Right lobe of liver (tissue), 4 donors: ENCODE measurements at regions not wholly inside any gene's neighbourhood (a gene's known extent, or its start where the extent isn't known, plus 50 kb on each side); places are given as distances from the start of the nearest gene placed in this dataset.

Experiments
- POLR2A ChIP-seq: fragments of 450-650 bp; IDR thresholded peaks from one replicate; pipeline ENCODE4 v1.6.1; 2017; ENCODE audit warnings: antibody characterized with exemption, mild to moderate bottlenecking
- TF ChIP-seq, protein P1 (sequence below), 4 donors: fragments of 200-600 bp in 3 of 4; fragments of 450-650 bp in 1 of 4; IDR thresholded peaks; one replicate each; pipeline versions ENCODE4 v1.5.1 to v1.8.0; 2016 to 2022; ENCODE audit warnings: antibody characterized with exemption in 4 of 4, mild to moderate bottlenecking in 2 of 4
- donor health status: DM: no; HTN: no; CAD: no.
- donor health status: DM: no; HTN: no; CAD: no.
- donor health status: DM: no; HTN: yes; CAD: no.

DNA sequence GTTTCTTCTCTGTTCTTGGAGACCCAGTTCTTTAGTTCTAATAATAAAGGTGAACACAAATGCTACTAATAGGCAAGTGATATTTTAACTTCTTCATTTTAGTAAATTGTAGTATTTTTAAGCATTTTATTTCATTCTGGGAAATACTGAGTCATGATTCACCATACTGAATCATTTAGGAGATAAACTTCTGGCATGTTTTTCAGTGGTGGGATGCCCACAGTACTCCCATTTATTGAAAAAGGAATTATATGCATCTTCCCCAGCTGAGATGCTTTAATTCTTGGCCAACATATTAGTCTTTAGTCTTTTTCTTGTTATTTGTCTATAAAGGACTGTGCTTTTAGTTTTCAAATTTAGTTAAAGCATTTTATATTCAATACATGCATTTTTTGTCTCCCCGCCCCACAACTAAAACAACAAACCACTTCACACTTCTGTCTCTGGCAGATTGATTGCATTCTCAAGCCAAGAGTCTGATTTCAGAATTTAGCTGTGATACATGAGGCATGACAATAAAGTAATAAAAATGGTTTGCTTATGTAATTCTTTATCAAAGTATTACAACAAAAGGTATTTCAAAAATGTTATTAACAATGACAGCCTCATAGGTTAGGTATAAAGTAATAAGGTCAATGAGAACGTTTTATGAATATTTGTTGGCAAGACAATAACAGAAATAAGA is 125.2 kb upstream of the CDH18 start:
- TF ChIP-seq, protein P1, sequence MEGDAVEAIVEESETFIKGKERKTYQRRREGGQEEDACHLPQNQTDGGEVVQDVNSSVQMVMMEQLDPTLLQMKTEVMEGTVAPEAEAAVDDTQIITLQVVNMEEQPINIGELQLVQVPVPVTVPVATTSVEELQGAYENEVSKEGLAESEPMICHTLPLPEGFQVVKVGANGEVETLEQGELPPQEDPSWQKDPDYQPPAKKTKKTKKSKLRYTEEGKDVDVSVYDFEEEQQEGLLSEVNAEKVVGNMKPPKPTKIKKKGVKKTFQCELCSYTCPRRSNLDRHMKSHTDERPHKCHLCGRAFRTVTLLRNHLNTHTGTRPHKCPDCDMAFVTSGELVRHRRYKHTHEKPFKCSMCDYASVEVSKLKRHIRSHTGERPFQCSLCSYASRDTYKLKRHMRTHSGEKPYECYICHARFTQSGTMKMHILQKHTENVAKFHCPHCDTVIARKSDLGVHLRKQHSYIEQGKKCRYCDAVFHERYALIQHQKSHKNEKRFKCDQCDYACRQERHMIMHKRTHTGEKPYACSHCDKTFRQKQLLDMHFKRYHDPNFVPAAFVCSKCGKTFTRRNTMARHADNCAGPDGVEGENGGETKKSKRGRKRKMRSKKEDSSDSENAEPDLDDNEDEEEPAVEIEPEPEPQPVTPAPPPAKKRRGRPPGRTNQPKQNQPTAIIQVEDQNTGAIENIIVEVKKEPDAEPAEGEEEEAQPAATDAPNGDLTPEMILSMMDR (IDR thresholded peaks at IDR 0.05): no peak
- no peak for TF ChIP-seq POLR2A
